GM19455 (cell line): ENCODE measurements at regions not wholly inside any gene's neighbourhood (a gene's known extent, or its start where the extent isn't known, plus 50 kb on each side); places are given as distances from the start of the nearest gene placed in this dataset.

ENCODE experiments used
- ATAC-seq: cut with Tn5 transposase; IDR thresholded peaks from one replicate; pipeline ENCODE4 v1.9.1; 2021; ENCODE audit not compliant: unreplicated experiment

GRCh38 chr6:79777713-79778579 lies 146.8 kb downstream of the SH3BGRL2 start:
- ATAC-seq, result peak; percentile 87

GRCh38 chr6:79776076-79776475 lies 144.9 kb downstream of the SH3BGRL2 start:
- ATAC-seq, result no peak

DNA sequence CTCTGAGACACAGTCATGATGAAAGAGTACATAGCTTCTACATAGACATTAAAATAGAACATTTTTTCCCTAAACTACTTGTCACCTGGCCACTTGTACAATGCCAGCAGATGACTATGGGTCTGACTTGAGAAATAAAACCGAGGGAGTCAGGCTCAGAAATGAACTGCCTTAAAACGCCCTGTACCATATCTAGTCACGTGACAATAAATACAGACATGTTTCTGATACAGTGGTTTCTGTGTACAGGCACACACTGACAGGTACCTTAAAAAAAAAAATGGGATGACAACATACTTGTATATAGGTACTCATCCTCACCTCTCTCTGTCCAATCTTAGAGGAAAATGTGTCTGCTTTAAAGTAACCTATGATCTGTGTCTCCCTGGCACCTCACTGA lies 144.1 kb downstream of the SH3BGRL2 start:
- ATAC-seq, result no peak

- ATAC-seq, result no peak
Observed at GRCh38 chr6:79764747-79765146, 133.6 kb downstream of the SH3BGRL2 start.

DNA sequence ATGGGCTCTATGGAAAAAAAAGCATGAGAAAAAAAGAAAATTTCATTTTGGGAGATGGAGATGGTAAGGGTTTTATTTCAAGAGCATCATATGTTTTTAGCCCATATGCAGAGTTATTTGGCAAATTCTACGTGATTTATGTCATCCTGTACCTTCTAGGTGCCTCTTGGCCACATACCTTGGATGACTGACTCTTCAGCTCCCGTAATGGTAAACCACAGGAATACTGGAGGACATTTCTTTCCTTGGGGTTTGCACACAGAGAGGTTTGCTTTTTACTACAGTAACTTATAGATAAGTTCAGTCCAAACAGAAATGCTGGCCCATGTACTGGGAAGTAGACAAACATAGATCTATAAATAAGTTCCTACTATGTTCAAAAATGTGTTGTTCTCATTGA lies 132.2 kb downstream of the SH3BGRL2 start:
- no peak for ATAC-seq

GRCh38 chr6:79762370-79762769 lies 131.2 kb downstream of the SH3BGRL2 start:
- no peak for ATAC-seq

DNA sequence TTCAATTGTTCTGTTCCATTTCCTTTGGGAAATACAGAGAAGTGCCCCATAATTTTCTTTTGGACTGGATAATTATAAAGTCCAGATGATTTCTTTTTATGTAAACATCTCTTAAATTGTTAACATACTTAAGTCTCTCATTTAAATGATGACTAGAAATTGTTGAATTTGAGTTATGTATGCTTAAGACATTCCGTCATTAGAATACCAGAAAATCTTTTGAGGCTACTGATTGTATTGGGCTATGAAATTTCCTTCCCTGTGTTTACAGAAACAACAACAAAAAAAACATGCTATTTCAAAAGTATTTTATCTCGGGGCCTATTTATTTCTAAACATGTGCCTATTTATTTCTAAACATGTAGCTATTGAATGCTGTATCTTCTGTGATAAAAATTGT lies 125.4 kb downstream of the SH3BGRL2 start:
- no peak for ATAC-seq

DNA sequence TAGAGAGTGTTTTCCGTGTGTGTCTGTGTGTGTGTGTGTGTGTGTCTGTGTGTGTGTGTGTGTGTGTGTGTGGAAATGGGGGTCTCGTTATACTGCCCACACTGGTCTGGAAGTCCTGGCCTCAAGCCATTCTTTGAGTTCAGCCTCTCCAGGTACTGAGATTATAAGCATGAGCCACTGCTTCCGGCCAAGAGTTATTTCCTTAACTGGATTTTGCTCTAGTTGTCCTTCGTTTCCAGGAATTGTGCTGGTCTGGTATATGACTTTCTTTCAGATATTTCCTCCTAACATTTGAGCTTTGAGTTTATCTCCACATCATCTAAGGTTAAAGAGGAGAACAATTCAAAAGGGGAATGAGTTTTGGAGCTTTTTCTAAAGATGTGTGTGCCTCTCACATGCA lies 124.8 kb downstream of the SH3BGRL2 start:
- no peak for ATAC-seq
